Gastroesophageal sphincter (tissue), 2 donors: ENCODE measurements at regions not wholly inside any gene's neighbourhood (a gene's known extent, or its start where the extent isn't known, plus 50 kb on each side); places are given as distances from the start of the nearest gene placed in this dataset.

Experiments used
- POLR2A ChIP-seq, 2 donors: fragments of 450-650 bp; IDR thresholded peaks; one replicate each; pipeline ENCODE4 v1.6.1; 2017; ENCODE audit warnings: antibody characterized with exemption in 2 of 2, mild to moderate bottlenecking in 2 of 2, moderate library complexity in 1 of 2
- POLR2AphosphoS5 ChIP-seq: sonication (generic); formaldehyde crosslinking; IDR thresholded peaks from one replicate; pipeline ENCODE4 v1.6.1; 2017; ENCODE audit warnings: antibody characterized with exemption

DNA sequence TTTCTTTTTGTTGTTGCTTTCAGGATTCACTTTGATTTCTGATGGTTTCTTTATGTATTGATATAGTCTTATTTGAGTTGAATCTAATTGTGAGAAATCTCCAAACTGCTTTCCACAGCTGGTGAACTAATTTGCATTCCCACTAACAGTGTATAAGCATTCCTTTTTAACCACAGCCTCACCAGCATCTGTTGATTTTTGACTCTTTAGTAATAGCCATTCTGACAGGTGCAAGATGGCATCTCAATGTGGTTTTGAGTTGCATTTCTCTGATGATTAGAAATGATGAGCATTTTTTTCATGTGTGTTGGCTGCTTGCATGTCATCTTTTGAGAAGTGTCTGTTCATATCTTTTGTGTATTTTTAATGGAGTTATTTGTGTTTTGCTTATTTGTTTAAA, 1023.1 kb downstream of the SH3BGRL start:
- TF ChIP-seq POLR2A (IDR thresholded peaks at IDR 0.05) (no peak), POLR2AphosphoS5 (no peak)
